K562 (cell line): ENCODE measurements at regions not wholly inside any gene's neighbourhood (a gene's known extent, or its start where the extent isn't known, plus 50 kb on each side); places are given as distances from the start of the nearest gene placed in this dataset.

Experiments
- ATAC-seq: fragments of 200-7000 bp; cut with Tn5 transposase; 3 replicates; pipeline ENCODE4 v1.9.1; 2020; ENCODE audit warnings: moderate library complexity
- BruUV-seq: library from RNA; stranded (reverse); fragments of 400-500 nt; replicated peaks from 2 replicates; lab custom pipeline; 2021; lab: Mats Ljungman, UMichigan
- CTCF ChIA-PET: fragments of 300-600 bp; formaldehyde crosslinking; extraction: SDS; loops from one replicate; lab custom pipeline; 2021; ENCODE audit warnings: low intra/inter-chr PET ratio; lab: Yijun Ruan, JAX
- POLR2A ChIA-PET: fragments of 300-600, 350-650 bp; sonication (Branson Sonifier 250); formaldehyde crosslinking; extraction: SDS; loops from one replicate; lab custom pipeline; 2021; ENCODE audit warnings: antibody characterized with exemption, inconsistent platforms; lab: Yijun Ruan, JAX
- DNase-seq, 4 experiments: peaks; one replicate each; pipeline versions ENCODE4 v3.0.0 to v3.0.0-alpha.2; 2011 to 2018; ENCODE audit warnings: low spot score in 3 of 4, mixed read lengths in 3 of 4; ENCODE audit errors: extremely low read depth in 1 of 4
- FAIRE-seq: peaks from 2 replicates; lab custom pipeline; 2011; peaks lifted over from hg19 to GRCh38; lab: Jason Lieb, UNC
- H2AFZ ChIP-seq: 2 replicates; pipeline ENCODE4 v1.6.0; 2011; ENCODE audit warnings: low read depth, low read length, control low read depth, inconsistent platforms
- H3K27ac ChIP-seq: fragments of 200-600 bp; 3 replicates; pipeline ENCODE4 v1.8.0; 2011; ENCODE audit warnings: low read depth, mild to moderate bottlenecking, control low read depth, inconsistent platforms, low read length, moderate library complexity, mixed read lengths; ENCODE audit errors: extremely low read depth
- H3K27me3 ChIP-seq, 2 experiments: fragments of 300-600 bp in 1 of 2; 2 replicates in 1 of 2; 3 replicates in 1 of 2; pipeline versions ENCODE4 v1.6.0 to v1.8.0; 2011; ENCODE audit warnings: inconsistent platforms in 2 of 2, low read length in 2 of 2, mild to moderate bottlenecking in 1 of 2, mixed read lengths in 1 of 2, moderate library complexity in 1 of 2; ENCODE audit not compliant: control insufficient read depth in 2 of 2, insufficient read depth in 2 of 2
- H3K36me3 ChIP-seq: fragments of 300-600 bp; 3 replicates; pipeline ENCODE4 v1.8.0; 2011; ENCODE audit warnings: mild to moderate bottlenecking, low read length, inconsistent platforms; ENCODE audit not compliant: control insufficient read depth, insufficient read depth
- H3K4me1 ChIP-seq, 2 experiments: fragments of 200-600 bp in 1 of 2; replicated peaks in 1 of 2; 2 replicates in 1 of 2; 3 replicates in 1 of 2; pipeline versions ENCODE4 v1.5.1 to v1.8.0; 2011; ENCODE audit warnings: inconsistent platforms in 2 of 2, low read length in 2 of 2, mild to moderate bottlenecking in 1 of 2, mixed read lengths in 1 of 2, moderate library complexity in 1 of 2; ENCODE audit not compliant: control insufficient read depth in 2 of 2, insufficient read depth in 2 of 2
- H3K4me2 ChIP-seq: 2 replicates; pipeline ENCODE4 v1.6.1; 2011; ENCODE audit warnings: low read length, control low read depth, inconsistent platforms, mixed read lengths; ENCODE audit not compliant: insufficient read depth
- H3K4me3 ChIP-seq: fragments of 200-600 bp; sonication (generic), shearing (Covaris generic); 2 replicates; pipeline ENCODE4 v1.5.1; 2016; ENCODE audit warnings: control low read depth, inconsistent platforms
- H3K79me2 ChIP-seq: fragments of 200-600 bp; 3 replicates; pipeline ENCODE4 v1.8.0; 2011; ENCODE audit warnings: low read length, inconsistent platforms; ENCODE audit not compliant: control insufficient read depth, insufficient read depth
- H3K9ac ChIP-seq, 2 experiments: 2 replicates each; pipeline versions ENCODE4 v1.6.0 to v1.6.1; 2011; ENCODE audit warnings: low read depth in 2 of 2, low read length in 2 of 2, control low read depth in 1 of 2, inconsistent platforms in 1 of 2, mild to moderate bottlenecking in 1 of 2, mixed read lengths in 1 of 2; ENCODE audit not compliant: insufficient read depth in 1 of 2
- H3K9me1 ChIP-seq: one replicate; pipeline ENCODE4 v1.6.0; 2011; ENCODE audit warnings: inconsistent platforms, mild to moderate bottlenecking, low read length, moderate library complexity; ENCODE audit not compliant: control insufficient read depth, insufficient read depth
- H3K9me3 ChIP-seq: replicated peaks from 2 replicates; pipeline ENCODE4 v1.5.1; 2011; ENCODE audit warnings: low read depth, low read length, inconsistent platforms; ENCODE audit not compliant: control insufficient read depth, insufficient read depth
- H4K20me1 ChIP-seq: replicated peaks from 2 replicates; pipeline ENCODE4 v1.6.1; 2011; ENCODE audit warnings: low read length, inconsistent platforms, mixed read lengths; ENCODE audit not compliant: control insufficient read depth, insufficient read depth
- ARID4B ChIP-seq: sonication (generic); formaldehyde crosslinking; IDR thresholded peaks from 2 replicates; pipeline ENCODE4 v1.8.0; 2022; ENCODE audit warnings: mild to moderate bottlenecking, missing genetic modification reagents
- ASH1L ChIP-seq: fragments of 450-650 bp; IDR thresholded peaks from 2 replicates; pipeline ENCODE4 v1.6.1; 2018; ENCODE audit warnings: borderline replicate concordance, mild to moderate bottlenecking, low read depth; ENCODE audit not compliant: partially characterized antibody
- CEBPB ChIP-seq: fragments of 450-650 bp; IDR thresholded peaks from 2 replicates; pipeline ENCODE4 v1.6.1; 2016; ENCODE audit warnings: missing genetic modification characterization, missing compliant biosample characterization
- ETV1 ChIP-seq: fragments of 450-650 bp; conservative IDR thresholded peaks from 2 replicates; pipeline ENCODE4 v1.6.1; 2016; ENCODE audit warnings: missing genetic modification characterization, control low read depth, low read depth, missing compliant biosample characterization
- SLC30A9 ChIP-seq: fragments of 250-450 bp; sonication (Bioruptor Pico); IDR thresholded peaks from 2 replicates; pipeline ENCODE4 v1.8.0; 2022; ENCODE audit warnings: mild to moderate bottlenecking, moderate library complexity
- SNAPC5 ChIP-seq: fragments of 250-450 bp; sonication (Bioruptor Pico); IDR thresholded peaks from 2 replicates; pipeline ENCODE4 v1.8.0; 2021; ENCODE audit warnings: moderate library complexity, mild to moderate bottlenecking, inconsistent platforms
- SP1 ChIP-seq: sonication (generic); formaldehyde crosslinking; IDR thresholded peaks from 2 replicates; pipeline ENCODE4 v1.8.1; 2022; ENCODE audit warnings: mild to moderate bottlenecking, missing genetic modification reagents
- ZBTB43 ChIP-seq: sonication (generic); formaldehyde crosslinking; IDR thresholded peaks from 2 replicates; pipeline ENCODE4 v1.8.0; 2023; ENCODE audit warnings: mild to moderate bottlenecking, missing genetic modification reagents
- ZC3H11A ChIP-seq: IDR thresholded peaks from 2 replicates; pipeline ENCODE4 v1.6.1; 2012; ENCODE audit warnings: low read depth, low read length, improper control_type of control experiment
- ZNF23 ChIP-seq: fragments of 250-450 bp; sonication (Bioruptor Pico); IDR thresholded peaks from 2 replicates; pipeline ENCODE4 v1.4.0; 2020; ENCODE audit warnings: mild to moderate bottlenecking
- ZNF24 ChIP-seq: fragments of 450-650 bp; IDR thresholded peaks from 2 replicates; pipeline ENCODE4 v1.6.1; 2016
- ZNF324 ChIP-seq: fragments of 250-450 bp; sonication (Bioruptor Pico); IDR thresholded peaks from 2 replicates; pipeline ENCODE4 v1.4.0; 2020; ENCODE audit warnings: mild to moderate bottlenecking
- ZNF384 ChIP-seq: IDR thresholded peaks from 2 replicates; pipeline ENCODE4 v1.6.1; 2012; ENCODE audit warnings: low read depth, low read length, improper control_type of control experiment
- ZNF584 ChIP-seq: fragments of 200-800 bp; sonication (Bioruptor generic); IDR thresholded peaks from 2 replicates; pipeline ENCODE4 v1.6.1; 2016; ENCODE audit warnings: low read depth, mild to moderate bottlenecking, missing genetic modification characterization, missing compliant biosample characterization
- ZNF707 ChIP-seq: fragments of 250-450 bp; sonication (Bioruptor Pico); conservative IDR thresholded peaks from 2 replicates; pipeline ENCODE4 v1.8.0; 2022; ENCODE audit warnings: inconsistent platforms, mild to moderate bottlenecking, moderate library complexity
- ZNF76 ChIP-seq: fragments of 250-450 bp; sonication (Bioruptor Pico); IDR thresholded peaks from 2 replicates; pipeline ENCODE4 v1.4.0; 2020; ENCODE audit warnings: mild to moderate bottlenecking, moderate library complexity, borderline replicate concordance
- ZNF77 ChIP-seq: fragments of 250-450 bp; sonication (Bioruptor Pico); IDR thresholded peaks from 2 replicates; pipeline ENCODE4 v1.5.0; 2020
- WGBS: fragments of 100-300 bp; shearing (Covaris generic); methylation state at CpG from one replicate; pipeline ENCODE4 v1.1.6; 2016; ENCODE audit warnings: low coverage, mixed read lengths; ENCODE audit not compliant: insufficient coverage; ENCODE audit errors: missing lambda C conversion rate; 5-methylcytosine and 5-hydroxymethylcytosine counted together
- in situ Hi-C: fragments of 300-500 bp; cut with MboI; formaldehyde crosslinking; loops from 4 replicates; pipeline ENCODE4 v1.15.0; 2018; ENCODE audit warnings: inconsistent platforms, mixed read lengths
- intact Hi-C: fragments of 100-400 bp; cut with micrococcal nuclease; formaldehyde crosslinking; loops from 2 replicates; pipeline ENCODE4 v1.14.2; 2022

- H3K27ac ChIP-seq, result no peak overlapping the region
- H3K79me2 ChIP-seq, result no peaks in the 10 kb centered on the region
- H3K9me3 ChIP-seq, result no peaks in the 10 kb centered on the region; the same call in 1 of the 2 replicates
- H3K9me1 ChIP-seq, result no peaks in the 10 kb centered on the region
- no peak overlapping the region for H3K4me2 ChIP-seq
- WGBS, result 0% methylated on average over 1 of the region's 1 CpG
- no peak overlapping the region for H3K9ac ChIP-seq
- H4K20me1 ChIP-seq, result no peaks in the 10 kb centered on the region
- no peaks in the 10 kb centered on the region for H3K36me3 ChIP-seq
- in situ Hi-C loops, result no loop called here
- H2AFZ ChIP-seq, result no peak overlapping the region
- TF ChIP-seq CEBPB (tag) (no peak), SP1 (CRISPR knock-in tag) (no peak), ZBTB43 (CRISPR knock-in tag) (no peak), SNAPC5 (CRISPR knock-in tag) (no peak), ASH1L (no peak), ZNF24 (no peak), ZNF384 (no peak), ZC3H11A (no peak), ZNF76 (no peak), ARID4B (no peak), ZNF77 (CRISPR knock-in tag) (no peak), ETV1 (no peak), ZNF707 (no peak), SLC30A9 (CRISPR knock-in tag) (no peak), ZNF23 (no peak), ZNF324 (no peak), ZNF584 (CRISPR knock-in tag) (no peak)
- H3K4me1 ChIP-seq, result no peaks in the 10 kb centered on the region
- ATAC-seq (no peak), DNase-seq (no peak), FAIRE-seq (no peak)
- no peak overlapping the region for H3K4me3 ChIP-seq
- no peaks in the 10 kb centered on the region for H3K27me3 ChIP-seq
- BruUV-seq, result no TSS peak
- ChIA-PET CTCF (no interaction called here), POLR2A (no interaction called here)
- intact Hi-C loops, result no loop called here
Measured at GRCh38 chr18:28409811-28410210, 232.9 kb upstream of the CDH2 start.
